Stimulated activated CD8-positive, alpha-beta memory T cell treated with anti-CD3 and anti-CD28 coated beads, Interleukin-7, amount 100 ng/mL, for 1 hour (primary cell): ENCODE measurements at regions not wholly inside any gene's neighbourhood (a gene's known extent, or its start where the extent isn't known, plus 50 kb on each side); places are given as distances from the start of the nearest gene placed in this dataset.
"Not testable (repeated sequence)": the region's sequence is repeated elsewhere in the genome, so short reads cannot be mapped to it uniquely, and the experiment has no call there.

ENCODE experiments used
- DNase-seq, 2 donors: peaks; one replicate each; pipeline ENCODE4 v3.0.0-alpha.2; 2020; ENCODE audit warnings: low read depth in 2 of 2

- no peak for DNase-seq
Observed at GRCh38 chr2:236899146-236899545, 186.5 kb upstream of the COPS8 start.

DNA sequence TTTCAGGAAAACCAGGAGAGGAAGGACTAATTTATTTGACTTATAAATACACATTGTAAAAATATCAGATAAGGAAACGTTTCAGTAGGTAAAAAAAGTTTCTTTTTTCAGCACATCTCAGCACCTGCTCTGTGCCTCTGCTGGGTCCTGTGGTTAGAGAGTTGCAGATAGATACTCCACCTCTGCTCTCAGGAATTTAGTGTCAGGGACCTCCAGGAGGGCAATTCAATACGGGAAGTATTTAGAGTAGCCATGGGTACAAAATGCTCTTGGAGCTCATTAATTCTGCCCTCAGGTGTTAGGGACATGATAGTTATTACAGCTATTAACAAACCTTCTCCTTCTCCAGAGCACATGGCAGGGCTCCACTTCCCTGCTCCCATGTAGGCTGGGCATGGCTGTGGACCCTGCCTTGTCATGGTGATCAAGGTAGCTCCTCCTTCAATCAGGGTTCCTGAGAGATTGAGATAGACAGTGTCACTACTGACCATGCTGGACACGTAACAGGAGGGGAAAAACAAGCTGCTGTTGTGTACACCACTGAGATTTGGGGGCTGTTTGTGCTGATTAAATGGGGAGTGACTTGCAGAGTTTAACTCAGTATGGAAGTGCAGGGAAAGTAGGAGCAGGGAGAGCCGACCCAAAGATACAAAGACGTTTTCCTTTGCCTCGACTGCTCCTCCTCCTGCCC, 185.6 kb upstream of the COPS8 start:
- no peak for DNase-seq

GRCh38 chr2:236901956-236902355, 183.7 kb upstream of the COPS8 start:
- DNase-seq = no peak

DNA sequence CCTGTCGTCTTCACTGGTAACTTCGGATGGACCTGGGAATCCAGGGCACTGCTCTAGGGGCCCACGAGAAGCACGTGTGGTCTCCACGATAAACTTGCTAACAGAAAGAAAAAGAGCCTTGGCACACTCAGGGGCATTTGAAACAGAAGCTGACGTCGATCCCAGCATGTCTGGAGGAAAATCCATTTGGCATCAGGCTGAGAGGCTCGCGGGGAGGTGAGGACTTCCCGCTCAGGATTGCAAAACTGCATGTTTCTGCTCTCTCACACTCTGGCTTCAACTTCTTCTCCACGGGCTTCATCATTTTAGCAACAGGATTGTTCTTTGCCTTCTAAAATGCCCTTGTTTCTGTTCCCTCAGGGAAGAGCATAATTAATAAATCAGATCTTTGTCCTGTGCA, 181.7 kb upstream of the COPS8 start:
- no peak for DNase-seq

DNA sequence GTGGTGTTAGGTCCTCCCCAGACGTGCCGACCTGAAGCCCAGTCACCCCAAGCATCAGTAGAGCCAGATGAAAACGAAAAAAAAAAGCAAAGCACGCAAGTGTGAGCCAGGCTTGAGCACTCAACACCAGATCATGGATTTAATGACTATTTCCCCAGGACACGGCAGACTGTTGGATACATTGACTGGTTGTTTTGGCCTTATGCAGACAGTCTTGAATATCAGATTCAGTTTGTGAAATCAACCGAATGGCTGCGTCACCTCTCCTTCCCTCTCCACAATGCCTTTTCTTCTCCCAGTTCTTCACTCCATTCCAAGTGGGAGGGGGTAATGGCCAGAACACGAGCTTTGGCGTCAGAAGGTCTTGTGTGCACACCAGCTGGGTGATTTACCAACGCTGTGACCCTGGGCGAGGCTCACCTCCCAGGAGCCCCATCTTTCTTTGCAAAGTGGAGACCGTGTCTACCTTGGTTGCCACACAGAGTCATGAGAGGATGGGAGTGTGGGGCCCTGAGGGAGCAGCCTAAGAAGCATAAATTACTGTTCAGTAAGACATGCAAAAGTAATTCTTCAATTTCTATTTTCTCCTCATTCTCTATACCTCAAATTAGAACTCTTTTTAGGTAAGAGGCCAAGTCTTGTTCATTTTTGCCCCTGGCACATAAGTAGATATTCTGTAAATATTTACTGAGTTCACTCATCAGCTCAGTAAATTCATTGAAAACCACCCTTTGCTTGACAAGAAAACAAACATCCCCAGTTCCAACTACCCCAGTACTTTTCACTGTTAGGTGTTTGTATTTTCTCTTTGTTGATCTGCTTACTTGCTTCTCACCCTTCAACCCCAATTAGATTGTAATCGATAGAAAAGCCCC, 181.1 kb upstream of the COPS8 start:
- no peak for DNase-seq

DNA sequence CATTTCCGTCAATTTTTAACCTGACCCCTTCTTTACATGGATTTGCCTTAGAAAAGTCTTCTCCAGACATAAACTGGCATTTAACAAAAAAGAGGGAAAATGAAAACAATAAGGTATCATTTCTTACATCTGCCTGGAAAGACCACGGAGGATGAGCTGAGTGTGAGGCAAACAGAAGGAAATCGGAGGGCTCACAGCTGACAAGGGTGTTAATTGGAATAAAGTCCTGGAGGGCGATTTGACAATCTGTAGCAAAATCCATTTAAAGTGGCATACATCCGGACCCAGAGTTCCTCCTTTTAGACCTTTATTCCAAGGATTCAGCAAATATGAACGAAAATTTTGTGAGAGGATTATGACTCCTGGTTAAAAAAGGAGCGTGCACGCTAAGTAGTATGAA, 179.7 kb upstream of the COPS8 start:
- no peak for DNase-seq

DNA sequence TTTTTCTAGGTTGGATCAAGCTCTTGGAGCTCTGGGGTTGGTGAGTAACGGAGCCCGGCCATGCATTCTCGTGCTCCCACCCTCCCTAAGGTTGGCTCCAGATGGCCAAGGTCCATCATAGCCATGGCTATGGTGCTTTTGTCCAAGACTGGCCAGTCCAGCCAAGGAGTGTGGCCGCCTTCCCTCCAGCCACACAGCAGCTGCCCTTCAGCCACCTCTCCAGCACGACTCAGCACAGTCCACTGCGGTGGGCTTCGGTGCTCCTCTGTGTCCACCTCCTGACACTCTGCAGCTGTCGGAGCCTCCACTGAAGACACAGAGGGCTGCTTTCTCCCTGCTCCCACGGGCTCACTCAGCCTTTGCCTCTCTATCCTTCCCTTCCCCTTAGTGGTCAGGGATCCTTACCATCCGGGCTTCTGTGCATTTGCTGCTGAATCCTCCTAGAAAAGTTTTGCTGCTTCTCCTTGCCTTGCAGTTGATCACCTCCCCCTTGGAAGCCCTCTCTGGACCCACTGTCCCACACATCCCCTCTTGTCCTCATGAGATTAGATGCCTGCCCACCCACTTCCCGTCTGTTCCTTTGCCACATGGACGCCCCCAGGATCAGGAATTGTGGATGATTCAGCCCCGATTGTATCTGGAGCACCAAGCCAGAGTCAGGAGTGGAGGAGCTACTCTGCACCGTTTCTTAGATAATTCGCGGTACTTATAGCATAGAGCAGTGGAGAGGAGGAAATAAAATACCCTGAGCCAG, 177.1 kb upstream of the COPS8 start:
- DNase-seq = no peak

- DNase-seq = no peak
Observed at GRCh38 chr2:236909193-236909504, 176.5 kb upstream of the COPS8 start.

GRCh38 chr2:236909802-236910201, 175.9 kb upstream of the COPS8 start:
- DNase-seq = no peak

GRCh38 chr2:236910781-236911495, 174.8 kb upstream of the COPS8 start:
- DNase-seq = no peak

DNA sequence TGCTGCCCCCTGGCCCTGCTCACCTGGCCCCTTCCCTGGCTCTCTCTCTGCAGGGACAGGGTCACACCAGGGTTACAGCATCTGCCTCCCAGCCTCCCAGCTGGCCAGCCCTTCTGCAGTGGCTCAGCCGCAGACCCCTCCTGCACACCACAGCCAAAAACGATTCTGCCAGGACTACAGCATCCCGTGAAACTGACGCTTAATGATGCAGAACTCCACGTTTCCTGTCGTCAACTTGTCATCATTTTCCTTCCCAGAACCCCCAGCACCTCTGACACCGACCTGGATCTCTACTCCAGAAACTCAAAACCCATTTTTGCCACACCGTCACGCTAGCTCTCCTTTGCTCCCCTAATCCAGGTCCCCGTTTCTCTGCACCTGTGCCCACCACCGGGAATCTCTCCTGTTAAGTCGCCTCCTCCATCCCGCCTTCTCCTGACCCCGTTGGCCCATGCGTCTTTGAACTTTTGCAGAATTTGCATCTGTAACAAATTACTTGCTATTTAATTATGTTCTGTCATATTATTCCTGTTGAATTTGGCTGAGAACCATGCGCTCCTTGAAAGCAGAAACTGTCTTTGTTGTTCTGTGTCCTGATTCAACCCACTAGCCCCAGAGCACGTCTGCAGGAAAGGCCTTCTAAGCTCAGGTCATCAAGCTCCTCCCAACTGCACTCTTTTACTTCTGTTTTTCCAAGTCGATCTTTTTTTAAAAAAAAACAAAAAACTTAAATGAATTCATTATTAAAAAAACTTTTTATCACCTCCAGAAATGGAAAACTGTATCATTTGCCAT, 173.2 kb upstream of the COPS8 start:
- no peak for DNase-seq

DNA sequence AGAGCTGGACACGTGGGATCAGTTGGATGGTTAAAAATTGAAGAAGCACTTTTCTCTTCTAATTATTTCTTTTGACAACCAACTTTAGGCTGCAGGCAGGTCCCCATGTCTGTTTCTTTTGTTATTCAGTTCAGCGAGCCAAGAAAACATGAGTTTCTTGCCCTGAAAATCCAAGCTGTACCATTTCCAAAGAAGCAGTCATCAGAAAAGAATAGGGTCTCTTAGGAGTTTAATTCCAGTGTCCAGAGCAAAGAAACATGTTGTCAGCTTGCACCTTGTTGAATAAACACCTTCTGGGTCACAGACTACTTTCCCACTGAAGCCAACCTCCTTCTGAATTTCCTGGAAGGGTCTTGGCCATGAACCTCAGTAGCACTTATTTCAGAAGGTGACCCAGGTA, 170.5 kb upstream of the COPS8 start:
- DNase-seq = no peak

- no peak for DNase-seq
Observed at GRCh38 chr2:236915726-236916125, 170.0 kb upstream of the COPS8 start.

DNA sequence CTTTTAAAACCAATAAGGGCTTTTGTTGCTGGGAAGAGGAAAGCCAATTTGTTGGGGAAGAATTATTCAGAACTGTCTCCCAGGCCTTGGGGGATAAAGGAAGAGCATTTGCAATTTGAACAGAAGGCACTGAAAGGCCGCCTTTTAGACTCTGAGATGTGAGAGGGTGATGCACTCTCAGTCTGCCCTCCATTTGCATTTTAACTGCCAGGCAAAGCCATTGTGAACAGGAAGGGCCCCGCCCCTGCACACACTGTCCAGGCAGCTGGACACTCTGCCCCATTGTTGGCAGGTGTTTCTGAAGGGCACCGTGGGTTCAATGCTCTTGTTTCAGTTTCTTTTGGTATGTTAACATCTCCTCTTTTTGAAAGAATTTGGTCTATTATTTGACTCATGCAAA, 169.5 kb upstream of the COPS8 start:
- DNase-seq = no peak

DNA sequence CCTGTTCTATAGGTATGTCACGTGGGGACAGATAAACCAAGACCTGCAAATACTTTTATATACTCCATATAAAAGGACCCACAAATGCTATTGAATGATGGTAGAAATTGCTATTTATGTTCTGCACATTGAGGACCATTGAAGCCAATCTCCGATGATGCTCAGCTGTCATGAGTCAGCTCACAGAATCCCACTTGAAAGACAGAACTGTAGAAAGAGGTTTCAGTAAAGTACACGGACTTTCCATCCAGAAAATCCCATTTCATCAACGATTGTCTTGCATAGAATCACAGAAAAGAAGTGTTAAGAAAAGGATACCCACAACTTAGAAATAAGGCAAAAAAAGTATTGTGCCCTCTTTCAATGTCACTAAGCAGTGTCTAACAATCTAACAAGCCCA, 169.0 kb upstream of the COPS8 start:
- DNase-seq = no peak

DNA sequence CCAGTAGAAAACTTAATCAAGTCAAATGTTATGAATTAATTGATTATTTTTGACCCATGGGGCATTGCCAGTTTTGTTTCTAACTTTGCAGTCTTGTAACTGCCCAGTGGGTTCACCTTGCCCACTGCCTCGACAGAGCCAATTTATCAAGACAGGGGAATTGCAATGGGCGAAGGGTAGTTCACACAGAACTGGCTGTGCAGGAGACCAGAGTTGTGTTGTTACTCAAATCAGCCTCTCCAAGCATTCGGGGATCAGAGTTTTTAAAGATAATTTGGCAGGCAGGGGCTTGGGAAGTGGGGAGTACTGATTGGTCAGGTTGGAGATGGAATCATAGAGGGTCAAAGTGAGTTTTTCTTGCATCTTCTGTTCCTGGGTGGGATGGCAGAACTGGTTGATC, 168.5 kb upstream of the COPS8 start:
- no peak for DNase-seq

- no peak for DNase-seq
Observed at GRCh38 chr2:236918545-236918944, 167.1 kb upstream of the COPS8 start.

GRCh38 chr2:236919209-236919608, 166.5 kb upstream of the COPS8 start:
- DNase-seq = no peak

GRCh38 chr2:236919801-236920379, 165.8 kb upstream of the COPS8 start:
- DNase-seq = not testable (repeated sequence)

GRCh38 chr2:236922061-236922460, 163.6 kb upstream of the COPS8 start:
- DNase-seq = no peak
